MM.1S (cell line): ENCODE measurements at regions not wholly inside any gene's neighbourhood (a gene's known extent, or its start where the extent isn't known, plus 50 kb on each side); places are given as distances from the start of the nearest gene placed in this dataset.

Experiments
- DNase-seq: peaks from one replicate; pipeline ENCODE4 v3.0.0-alpha.2; 2015
- H2AFZ ChIP-seq: fragments of 300-600 bp; sonication (generic); 2 replicates; pipeline ENCODE4 v1.6.0; 2016; ENCODE audit warnings: antibody characterized with exemption, low read length
- H3F3A ChIP-seq: fragments of 300-600 bp; sonication (generic); 2 replicates; pipeline ENCODE4 v1.6.1; 2016; ENCODE audit warnings: mild to moderate bottlenecking, antibody characterized with exemption, low read length, moderate library complexity, mixed read lengths; ENCODE audit not compliant: insufficient read depth
- H3K27ac ChIP-seq: fragments of 300-600 bp; sonication (generic); 2 replicates; pipeline ENCODE4 v1.5.1; 2016; ENCODE audit warnings: mild to moderate bottlenecking, low read length
- H3K27me3 ChIP-seq: fragments of 300-600 bp; sonication (generic); replicated peaks from 2 replicates; pipeline ENCODE4 v1.6.0; 2016; ENCODE audit warnings: low read length; ENCODE audit not compliant: insufficient read depth
- H3K36me3 ChIP-seq: fragments of 300-600 bp; sonication (generic); replicated peaks from 2 replicates; pipeline ENCODE4 v1.6.1; 2016; ENCODE audit warnings: mild to moderate bottlenecking, low read length, mixed read lengths; ENCODE audit not compliant: insufficient read depth
- H3K4me1 ChIP-seq: fragments of 300-600 bp; sonication (generic); 2 replicates; pipeline ENCODE4 v1.6.1; 2016; ENCODE audit warnings: low read length, mixed read lengths
- H3K4me2 ChIP-seq: fragments of 300-600 bp; sonication (generic); 2 replicates; pipeline ENCODE4 v1.6.0; 2016; ENCODE audit warnings: low read depth, low read length
- H3K4me3 ChIP-seq: fragments of 300-600 bp; sonication (generic); 2 replicates; pipeline ENCODE4 v1.5.1; 2016; ENCODE audit warnings: low read length, mixed read lengths
- H3K79me2 ChIP-seq: fragments of 300-600 bp; sonication (generic); 2 replicates; pipeline ENCODE4 v1.6.1; 2016; ENCODE audit warnings: mixed run types, low read length, mixed read lengths
- H3K9ac ChIP-seq: fragments of 300-600 bp; sonication (generic); 2 replicates; pipeline ENCODE4 v1.6.1; 2016; ENCODE audit warnings: low read length, mixed read lengths
- H3K9me2 ChIP-seq: fragments of 300-600 bp; sonication (generic); replicated peaks from 2 replicates; pipeline ENCODE4 v1.6.1; 2016; ENCODE audit warnings: mild to moderate bottlenecking, low read length, mixed read lengths; ENCODE audit not compliant: insufficient read depth
- H3K9me3 ChIP-seq: fragments of 300-600 bp; sonication (generic); replicated peaks from 2 replicates; pipeline ENCODE4 v1.6.1; 2016; ENCODE audit warnings: mild to moderate bottlenecking, low read length, mixed read lengths; ENCODE audit not compliant: insufficient read depth
- H4K20me1 ChIP-seq: fragments of 300-600 bp; sonication (generic); 2 replicates; pipeline ENCODE4 v1.6.1; 2016; ENCODE audit warnings: mild to moderate bottlenecking, low read length, moderate library complexity, mixed read lengths; ENCODE audit not compliant: insufficient read depth
- EZH2 ChIP-seq: fragments of 300-600 bp; sonication (generic); optimal IDR thresholded peaks from 2 replicates; pipeline ENCODE3; 2017; ENCODE audit warnings: low read depth, mild to moderate bottlenecking, antibody characterized with exemption, low read length, mixed read lengths
- EZH2phosphoT487 ChIP-seq: fragments of 300-600 bp; sonication (generic); IDR thresholded peaks from 2 replicates; pipeline ENCODE4 v1.6.1; 2018; ENCODE audit warnings: antibody characterized with exemption, low read length
- TF ChIP-seq, protein P1 (sequence below): fragments of 300-600 bp; sonication (generic); IDR thresholded peaks from 2 replicates; pipeline ENCODE4 v1.5.1; 2016; ENCODE audit warnings: antibody characterized with exemption, low read length, mixed read lengths

DNA sequence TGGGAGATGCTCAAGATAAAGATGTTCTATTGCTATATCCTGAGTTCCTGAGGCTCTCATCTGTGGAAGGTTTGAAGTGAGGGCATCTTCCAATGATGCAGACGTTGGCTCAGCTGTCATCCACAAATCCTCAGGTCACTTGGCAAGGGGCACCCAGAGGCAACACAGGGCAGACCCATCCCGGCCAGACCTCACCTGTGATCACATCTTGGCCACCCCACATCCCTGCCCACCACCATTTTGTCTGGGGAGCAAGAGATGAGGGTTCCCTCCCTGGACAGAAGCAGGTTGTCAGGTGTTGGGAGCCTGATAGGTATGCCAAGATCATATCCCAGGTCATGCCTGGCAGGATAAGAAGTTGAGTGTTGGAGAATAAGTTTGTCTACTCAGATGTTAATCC lies 918.2 kb upstream of the ZNF722 start:
- Histone ChIP-seq H2AFZ (no peak overlapping the region), H3K27ac (no peak overlapping the region), H3K4me3 (no peak overlapping the region), H3K36me3 (no peaks in the 10 kb centered on the region), H3K9me3 (no peaks in the 10 kb centered on the region), H3K9me2 (no peaks in the 10 kb centered on the region), H4K20me1 (no peaks in the 10 kb centered on the region), H3K9ac (no peak overlapping the region), H3F3A (no peaks in the 10 kb centered on the region), H3K79me2 (no peaks in the 10 kb centered on the region), H3K27me3 (no peaks in the 10 kb centered on the region), H3K4me1 (no peaks in the 10 kb centered on the region), H3K4me2 (no peak overlapping the region)
- DNase-seq, result no peak
- TF ChIP-seq EZH2 (no peak), EZH2phosphoT487 (no peak)
- TF ChIP-seq, protein P1, sequence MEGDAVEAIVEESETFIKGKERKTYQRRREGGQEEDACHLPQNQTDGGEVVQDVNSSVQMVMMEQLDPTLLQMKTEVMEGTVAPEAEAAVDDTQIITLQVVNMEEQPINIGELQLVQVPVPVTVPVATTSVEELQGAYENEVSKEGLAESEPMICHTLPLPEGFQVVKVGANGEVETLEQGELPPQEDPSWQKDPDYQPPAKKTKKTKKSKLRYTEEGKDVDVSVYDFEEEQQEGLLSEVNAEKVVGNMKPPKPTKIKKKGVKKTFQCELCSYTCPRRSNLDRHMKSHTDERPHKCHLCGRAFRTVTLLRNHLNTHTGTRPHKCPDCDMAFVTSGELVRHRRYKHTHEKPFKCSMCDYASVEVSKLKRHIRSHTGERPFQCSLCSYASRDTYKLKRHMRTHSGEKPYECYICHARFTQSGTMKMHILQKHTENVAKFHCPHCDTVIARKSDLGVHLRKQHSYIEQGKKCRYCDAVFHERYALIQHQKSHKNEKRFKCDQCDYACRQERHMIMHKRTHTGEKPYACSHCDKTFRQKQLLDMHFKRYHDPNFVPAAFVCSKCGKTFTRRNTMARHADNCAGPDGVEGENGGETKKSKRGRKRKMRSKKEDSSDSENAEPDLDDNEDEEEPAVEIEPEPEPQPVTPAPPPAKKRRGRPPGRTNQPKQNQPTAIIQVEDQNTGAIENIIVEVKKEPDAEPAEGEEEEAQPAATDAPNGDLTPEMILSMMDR, result no peak

DNA sequence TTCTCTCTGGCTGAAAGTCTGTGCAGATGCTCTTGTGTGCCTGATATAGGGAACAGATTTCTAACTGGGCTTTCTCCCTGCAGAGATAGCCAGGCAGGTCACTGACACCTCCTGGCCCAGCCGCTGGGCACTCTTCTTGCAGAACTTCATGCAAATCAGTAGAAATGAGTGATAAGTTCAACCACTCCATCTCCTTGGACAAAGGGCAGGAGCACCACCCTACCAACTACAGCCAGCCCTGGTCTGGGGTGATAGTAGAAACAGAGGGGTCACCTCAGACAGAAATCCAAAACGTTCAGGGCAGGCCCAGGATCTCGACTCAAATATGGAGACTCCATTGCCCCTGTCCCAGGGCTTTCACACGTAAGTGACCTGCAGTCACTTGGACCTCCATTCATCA lies 917.8 kb upstream of the ZNF722 start:
- no peaks in the 10 kb centered on the region for H3F3A ChIP-seq
- no peaks in the 10 kb centered on the region for H3K27me3 ChIP-seq
- DNase-seq, result no peak
- H3K9ac ChIP-seq, result no peak overlapping the region
- no peaks in the 10 kb centered on the region for H3K9me2 ChIP-seq
- H3K79me2 ChIP-seq, result no peaks in the 10 kb centered on the region
- no peaks in the 10 kb centered on the region for H4K20me1 ChIP-seq
- no peak overlapping the region for H3K4me3 ChIP-seq
- TF ChIP-seq EZH2phosphoT487, result no peak
- TF ChIP-seq, protein P1, result no peak
- TF ChIP-seq EZH2, result no peak
- no peak overlapping the region for H2AFZ ChIP-seq
- H3K27ac ChIP-seq, result no peak overlapping the region
- H3K9me3 ChIP-seq, result no peaks in the 10 kb centered on the region
- H3K36me3 ChIP-seq, result no peaks in the 10 kb centered on the region
- no peak overlapping the region for H3K4me2 ChIP-seq
- no peaks in the 10 kb centered on the region for H3K4me1 ChIP-seq

DNA sequence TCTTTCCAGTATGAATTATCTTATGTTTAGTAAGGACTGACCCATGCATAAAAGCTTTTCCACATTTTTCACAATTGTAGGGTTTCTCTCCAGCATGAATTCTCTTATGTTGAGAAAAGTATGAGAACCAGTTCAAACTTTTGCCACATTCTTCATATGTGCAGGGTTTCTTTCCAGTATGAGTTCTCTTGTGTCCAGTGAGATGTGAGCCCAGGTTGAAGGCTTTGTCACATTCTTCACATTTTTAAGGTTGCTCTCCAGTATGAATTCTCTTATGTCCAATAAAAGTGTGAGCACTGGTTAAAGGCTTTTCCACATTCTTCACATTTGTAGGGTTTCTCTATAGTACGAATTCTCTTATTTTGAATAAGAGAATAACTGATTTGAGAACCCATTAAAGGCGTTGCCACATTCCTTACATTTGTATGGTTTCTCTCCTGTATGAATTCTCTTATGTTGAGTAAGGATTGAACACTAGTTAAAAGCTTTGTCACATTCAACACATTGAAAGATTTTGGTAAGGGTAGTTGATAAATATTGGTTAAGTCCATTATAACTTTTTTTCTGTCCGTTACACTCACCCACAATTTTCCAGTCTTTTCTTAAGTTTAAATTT lies 911.0 kb upstream of the ZNF722 start:
- Histone ChIP-seq H2AFZ (no peak overlapping the region), H3K9ac (no peak overlapping the region), H3K4me3 (no peak overlapping the region), H3K4me1 (no peaks in the 10 kb centered on the region), H3K9me3 (no peaks in the 10 kb centered on the region), H4K20me1 (no peaks in the 10 kb centered on the region), H3K36me3 (no peaks in the 10 kb centered on the region), H3K27ac (no peak overlapping the region), H3K27me3 (no peaks in the 10 kb centered on the region), H3K79me2 (no peaks in the 10 kb centered on the region), H3K9me2 (no peaks in the 10 kb centered on the region), H3F3A (no peaks in the 10 kb centered on the region), H3K4me2 (no peak overlapping the region)
- TF ChIP-seq, protein P1, result no peak
- no peak for TF ChIP-seq EZH2
- TF ChIP-seq EZH2phosphoT487, result no peak
- no peak for DNase-seq
